GM12873 (cell line): ENCODE measurements at regions not wholly inside any gene's neighbourhood (a gene's known extent, or its start where the extent isn't known, plus 50 kb on each side); places are given as distances from the start of the nearest gene placed in this dataset.

ENCODE experiments used
- CTCF ChIP-seq: IDR thresholded peaks from 2 replicates; pipeline ENCODE4 v1.5.1; 2012; ENCODE audit warnings: low read depth, mild to moderate bottlenecking, moderate library complexity, low read length, control low read depth; ENCODE audit not compliant: insufficient read depth; ENCODE audit errors: missing control alignments

GRCh38 chr7:156121956-156122355, 309.7 kb upstream of the SHH start:
- TF ChIP-seq CTCF: no peak

- TF ChIP-seq CTCF: no peak
These were observed 309.2 kb upstream of the SHH start for GRCh38 chr7:156121434-156121833.

GRCh38 chr7:156120552-156120951, 308.3 kb upstream of the SHH start:
- TF ChIP-seq CTCF: no peak

- TF ChIP-seq CTCF: no peak
These were observed 307.5 kb upstream of the SHH start for GRCh38 chr7:156119771-156120170.

- no peak for TF ChIP-seq CTCF
These were observed 306.0 kb upstream of the SHH start for GRCh38 chr7:156118248-156118645.

- no peak for TF ChIP-seq CTCF
These were observed 305.4 kb upstream of the SHH start for GRCh38 chr7:156117542-156118247.

GRCh38 chr7:156116514-156117215, 304.4 kb upstream of the SHH start:
- TF ChIP-seq CTCF: no peak
